Loucy (cell line): ENCODE measurements at regions not wholly inside any gene's neighbourhood (a gene's known extent, or its start where the extent isn't known, plus 50 kb on each side); places are given as distances from the start of the nearest gene placed in this dataset.
"Not testable (repeated sequence)": the region's sequence is repeated elsewhere in the genome, so short reads cannot be mapped to it uniquely, and the experiment has no call there.

Experiments used
- H2AFZ ChIP-seq: fragments of 200-600 bp; sonication (generic); 2 replicates; pipeline ENCODE4 v1.6.0; 2016; ENCODE audit warnings: antibody characterized with exemption, mild to moderate bottlenecking, low read length, moderate library complexity
- H3F3A ChIP-seq: fragments of 200-600 bp; 2 replicates; pipeline ENCODE4 v1.6.0; 2016; ENCODE audit warnings: antibody characterized with exemption, low read depth, mild to moderate bottlenecking
- H3K27me3 ChIP-seq: fragments of 200-600 bp; sonication (generic); 2 replicates; pipeline ENCODE4 v1.6.1; 2014; ENCODE audit warnings: low read length, mild to moderate bottlenecking; ENCODE audit not compliant: insufficient read depth, poor library complexity, severe bottlenecking
- H3K36me3 ChIP-seq: fragments of 200-600 bp; sonication (generic); 2 replicates; pipeline ENCODE4 v1.6.1; 2016; ENCODE audit warnings: low read length; ENCODE audit not compliant: insufficient read depth
- H3K4me1 ChIP-seq: fragments of 200-600 bp; sonication (generic); 2 replicates; pipeline ENCODE4 v1.5.1; 2014; ENCODE audit warnings: low read length, mild to moderate bottlenecking; ENCODE audit not compliant: insufficient read depth, poor library complexity, severe bottlenecking
- H3K4me2 ChIP-seq: fragments of 200-600 bp; sonication (generic); 2 replicates; pipeline ENCODE4 v1.6.0; 2014; ENCODE audit warnings: antibody characterized with exemption, low read length, low read depth, mild to moderate bottlenecking; ENCODE audit not compliant: poor library complexity, severe bottlenecking
- H3K4me3 ChIP-seq: fragments of 200-600 bp; sonication (generic); 2 replicates; pipeline ENCODE4 v1.5.1; 2014; ENCODE audit warnings: low read length, mild to moderate bottlenecking, mixed read lengths; ENCODE audit not compliant: poor library complexity, severe bottlenecking
- H3K79me2 ChIP-seq: fragments of 200-600 bp; sonication (generic); 2 replicates; pipeline ENCODE4 v1.6.1; 2014; ENCODE audit warnings: low read length; ENCODE audit not compliant: insufficient read depth
- H3K9ac ChIP-seq: fragments of 200-600 bp; sonication (generic); 2 replicates; pipeline ENCODE4 v1.6.0; 2014; ENCODE audit warnings: mild to moderate bottlenecking, low read depth, low read length, moderate library complexity; ENCODE audit not compliant: poor library complexity, severe bottlenecking
- H3K9me2 ChIP-seq: fragments of 200-600 bp; sonication (generic); replicated peaks from 2 replicates; pipeline ENCODE4 v1.6.1; 2016; ENCODE audit warnings: low read depth, low read length, mixed read lengths
- H3K9me3 ChIP-seq: fragments of 200-600 bp; sonication (generic); 2 replicates; pipeline ENCODE4 v1.6.1; 2014; ENCODE audit warnings: mild to moderate bottlenecking, antibody characterized with exemption, low read length, low read depth; ENCODE audit not compliant: insufficient read depth
- H4K20me1 ChIP-seq: fragments of 200-600 bp; sonication (generic); 2 replicates; pipeline ENCODE4 v1.6.0; 2014; ENCODE audit warnings: antibody characterized with exemption, low read length, mild to moderate bottlenecking; ENCODE audit not compliant: insufficient read depth, poor library complexity, severe bottlenecking
- EZH2phosphoT487 ChIP-seq: fragments of 200-600 bp; IDR thresholded peaks from 2 replicates; pipeline ENCODE4 v1.6.1; 2018; ENCODE audit warnings: antibody characterized with exemption, mild to moderate bottlenecking, moderate library complexity, borderline replicate concordance
- TF ChIP-seq, protein P1 (sequence below): fragments of 200-600 bp; sonication (generic); conservative IDR thresholded peaks from 2 replicates; pipeline ENCODE4 v1.5.1; 2014; ENCODE audit warnings: mild to moderate bottlenecking, antibody characterized with exemption, low read length

DNA sequence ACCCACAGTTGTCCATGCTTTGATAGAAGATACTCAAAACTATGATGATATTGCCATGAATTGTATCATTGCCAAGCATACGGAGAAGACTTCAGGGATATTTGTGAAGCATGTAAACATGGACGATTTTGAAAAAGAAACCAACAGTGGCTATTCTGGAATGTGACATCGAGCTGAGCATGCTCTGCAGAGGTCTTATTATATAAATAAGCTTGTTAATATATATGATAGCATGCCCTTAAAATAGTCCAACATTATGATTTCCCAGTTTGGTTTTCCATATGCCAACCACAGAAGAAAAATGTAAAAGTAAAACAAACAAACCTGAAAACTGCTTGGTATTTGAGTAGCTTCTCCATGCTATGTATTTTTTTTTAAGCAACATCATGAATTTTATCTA is 159.1 kb downstream of the LNPK start:
- H3K27me3 ChIP-seq, result no peaks in the 10 kb centered on the region
- H3K4me1 ChIP-seq, result no peaks in the 10 kb centered on the region
- H3K4me2 ChIP-seq, result no peak overlapping the region
- no peaks in the 10 kb centered on the region for H3K36me3 ChIP-seq
- H3K9ac ChIP-seq, result no peak overlapping the region
- no peak overlapping the region for H3K4me3 ChIP-seq
- no peaks in the 10 kb centered on the region for H3K79me2 ChIP-seq
- no peaks in the 10 kb centered on the region for H3K9me2 ChIP-seq
- TF ChIP-seq EZH2phosphoT487, result no peak
- TF ChIP-seq, protein P1, sequence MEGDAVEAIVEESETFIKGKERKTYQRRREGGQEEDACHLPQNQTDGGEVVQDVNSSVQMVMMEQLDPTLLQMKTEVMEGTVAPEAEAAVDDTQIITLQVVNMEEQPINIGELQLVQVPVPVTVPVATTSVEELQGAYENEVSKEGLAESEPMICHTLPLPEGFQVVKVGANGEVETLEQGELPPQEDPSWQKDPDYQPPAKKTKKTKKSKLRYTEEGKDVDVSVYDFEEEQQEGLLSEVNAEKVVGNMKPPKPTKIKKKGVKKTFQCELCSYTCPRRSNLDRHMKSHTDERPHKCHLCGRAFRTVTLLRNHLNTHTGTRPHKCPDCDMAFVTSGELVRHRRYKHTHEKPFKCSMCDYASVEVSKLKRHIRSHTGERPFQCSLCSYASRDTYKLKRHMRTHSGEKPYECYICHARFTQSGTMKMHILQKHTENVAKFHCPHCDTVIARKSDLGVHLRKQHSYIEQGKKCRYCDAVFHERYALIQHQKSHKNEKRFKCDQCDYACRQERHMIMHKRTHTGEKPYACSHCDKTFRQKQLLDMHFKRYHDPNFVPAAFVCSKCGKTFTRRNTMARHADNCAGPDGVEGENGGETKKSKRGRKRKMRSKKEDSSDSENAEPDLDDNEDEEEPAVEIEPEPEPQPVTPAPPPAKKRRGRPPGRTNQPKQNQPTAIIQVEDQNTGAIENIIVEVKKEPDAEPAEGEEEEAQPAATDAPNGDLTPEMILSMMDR, result no peak
- no peaks in the 10 kb centered on the region for H3K9me3 ChIP-seq
- no peaks in the 10 kb centered on the region for H3F3A ChIP-seq
- no peak overlapping the region for H2AFZ ChIP-seq
- H4K20me1 ChIP-seq, result no peaks in the 10 kb centered on the region

- not testable (repeated sequence) for H3K9me2 ChIP-seq, H2AFZ ChIP-seq, H3K4me3 ChIP-seq, H3F3A ChIP-seq, H3K4me1 ChIP-seq, H3K27me3 ChIP-seq, H3K79me2 ChIP-seq, H4K20me1 ChIP-seq, H3K4me2 ChIP-seq, H3K9me3 ChIP-seq, H3K36me3 ChIP-seq, H3K9ac ChIP-seq
Observed at GRCh38 chr2:175840765-175841164, 161.3 kb downstream of the LNPK start.

- H2AFZ ChIP-seq, result no peak overlapping the region
- no peaks in the 10 kb centered on the region for H3K9me3 ChIP-seq
- H3F3A ChIP-seq, result no peaks in the 10 kb centered on the region
- no peaks in the 10 kb centered on the region for H4K20me1 ChIP-seq
- no peak overlapping the region for H3K9ac ChIP-seq
- no peaks in the 10 kb centered on the region for H3K79me2 ChIP-seq
- no peaks in the 10 kb centered on the region for H3K36me3 ChIP-seq
- H3K4me2 ChIP-seq, result no peak overlapping the region
- H3K4me3 ChIP-seq, result no peak overlapping the region
- no peaks in the 10 kb centered on the region for H3K4me1 ChIP-seq
- H3K27me3 ChIP-seq, result no peaks in the 10 kb centered on the region
- no peaks in the 10 kb centered on the region for H3K9me2 ChIP-seq
- no peak for TF ChIP-seq EZH2phosphoT487
- TF ChIP-seq, protein P1, result no peak
Observed at GRCh38 chr2:175840256-175840655, 161.8 kb downstream of the LNPK start.

GRCh38 chr2:175838979-175839378 is 163.1 kb downstream of the LNPK start:
- no peaks in the 10 kb centered on the region for H3K9me3 ChIP-seq
- no peaks in the 10 kb centered on the region for H3K79me2 ChIP-seq
- no peaks in the 10 kb centered on the region for H3K36me3 ChIP-seq
- no peak overlapping the region for H3K9ac ChIP-seq
- H3F3A ChIP-seq, result no peaks in the 10 kb centered on the region
- no peak for TF ChIP-seq EZH2phosphoT487
- TF ChIP-seq, protein P1, result no peak
- no peaks in the 10 kb centered on the region for H4K20me1 ChIP-seq
- no peak overlapping the region for H3K4me3 ChIP-seq
- H3K9me2 ChIP-seq, result no peaks in the 10 kb centered on the region
- H2AFZ ChIP-seq, result no peak overlapping the region
- H3K4me1 ChIP-seq, result no peaks in the 10 kb centered on the region
- no peak overlapping the region for H3K4me2 ChIP-seq
- H3K27me3 ChIP-seq, result no peaks in the 10 kb centered on the region
